H4 (cell line): ENCODE measurements at regions not wholly inside any gene's neighbourhood (a gene's known extent, or its start where the extent isn't known, plus 50 kb on each side); places are given as distances from the start of the nearest gene placed in this dataset.
"Not testable (repeated sequence)": the region's sequence is repeated elsewhere in the genome, so short reads cannot be mapped to it uniquely, and the experiment has no call there.

Experiments
- DNase-seq: peaks from one replicate; pipeline ENCODE4 v3.0.0-alpha.2; 2015; ENCODE audit warnings: low spot score

GRCh38 chr7:69432276-69432675, 166.0 kb upstream of the AUTS2 start:
- not testable (repeated sequence) for DNase-seq

GRCh38 chr7:69433081-69433480, 165.2 kb upstream of the AUTS2 start:
- DNase-seq: no peak

GRCh38 chr7:69434398-69434815, 163.9 kb upstream of the AUTS2 start:
- DNase-seq: no peak

- DNase-seq: no peak
Observed at GRCh38 chr7:69435711-69436110, 162.6 kb upstream of the AUTS2 start.

GRCh38 chr7:69436946-69437345, 161.3 kb upstream of the AUTS2 start:
- DNase-seq: no peak

GRCh38 chr7:69438584-69439412, 159.5 kb upstream of the AUTS2 start:
- no peak for DNase-seq

GRCh38 chr7:69439636-69440325, 158.5 kb upstream of the AUTS2 start:
- DNase-seq: no peak

GRCh38 chr7:69440976-69441375, 157.3 kb upstream of the AUTS2 start:
- no peak for DNase-seq

- DNase-seq: no peak
Observed at GRCh38 chr7:69443136-69443535, 155.1 kb upstream of the AUTS2 start.

GRCh38 chr7:69445541-69445940, 152.7 kb upstream of the AUTS2 start:
- DNase-seq: no peak

GRCh38 chr7:69446213-69446612, 152.1 kb upstream of the AUTS2 start:
- not testable (repeated sequence) for DNase-seq

GRCh38 chr7:69448071-69448470, 150.2 kb upstream of the AUTS2 start:
- DNase-seq: no peak

GRCh38 chr7:69450456-69450855, 147.8 kb upstream of the AUTS2 start:
- DNase-seq: no peak

GRCh38 chr7:69451715-69452114, 146.6 kb upstream of the AUTS2 start:
- no peak for DNase-seq

GRCh38 chr7:69452797-69453196, 145.5 kb upstream of the AUTS2 start:
- DNase-seq: no peak

- peak; percentile 34 for DNase-seq
Observed at GRCh38 chr7:69457595-69458504, 140.4 kb upstream of the AUTS2 start.

GRCh38 chr7:69464035-69464434, 134.2 kb upstream of the AUTS2 start:
- no peak for DNase-seq

- DNase-seq: no peak
Observed at GRCh38 chr7:69465262-69465661, 133.0 kb upstream of the AUTS2 start.

- peak; percentile 68 for DNase-seq
Observed at GRCh38 chr7:69467826-69468225, 130.4 kb upstream of the AUTS2 start.

- no peak for DNase-seq
Observed at GRCh38 chr7:69476416-69476815, 121.9 kb upstream of the AUTS2 start.

- DNase-seq: no peak
Observed at GRCh38 chr7:69482676-69483075, 115.6 kb upstream of the AUTS2 start.

- no peak for DNase-seq
Observed at GRCh38 chr7:69489533-69489932, 108.7 kb upstream of the AUTS2 start.
